ENCODE measurements at regions not wholly inside any gene's neighbourhood (a gene's known extent, or its start where the extent isn't known, plus 50 kb on each side); places are given as distances from the start of the nearest gene placed in this dataset.

DNA sequence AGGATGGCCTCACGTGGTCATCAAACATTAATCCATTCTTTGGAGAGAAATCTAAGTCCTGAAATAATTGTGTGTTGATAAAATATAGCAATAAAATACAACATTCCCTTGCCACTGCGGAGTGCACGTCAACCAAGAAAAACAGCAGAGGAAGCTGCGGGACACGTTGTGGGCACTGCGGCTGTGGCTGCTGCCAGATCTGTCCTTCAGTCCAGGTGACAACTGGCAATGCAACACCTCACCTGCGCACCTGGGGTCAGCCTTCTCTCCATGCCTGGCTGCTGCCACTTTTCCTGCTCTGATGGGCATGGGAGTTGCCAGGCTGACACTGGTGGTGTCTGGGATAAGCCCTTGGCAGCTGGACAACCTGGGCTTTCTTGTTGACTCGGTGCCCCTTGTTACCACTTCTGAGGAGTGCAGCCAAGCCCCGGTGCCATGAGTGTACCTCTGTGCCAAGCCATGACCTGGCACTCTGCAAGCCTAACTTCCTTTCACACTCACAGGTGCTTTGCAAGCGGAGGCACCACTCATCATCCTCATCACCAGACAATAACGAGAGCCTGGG, 251.6 kb upstream of the TSHZ3 start:
- no peak for DNase-seq (ENCODE audit: low spot score)

DNA sequence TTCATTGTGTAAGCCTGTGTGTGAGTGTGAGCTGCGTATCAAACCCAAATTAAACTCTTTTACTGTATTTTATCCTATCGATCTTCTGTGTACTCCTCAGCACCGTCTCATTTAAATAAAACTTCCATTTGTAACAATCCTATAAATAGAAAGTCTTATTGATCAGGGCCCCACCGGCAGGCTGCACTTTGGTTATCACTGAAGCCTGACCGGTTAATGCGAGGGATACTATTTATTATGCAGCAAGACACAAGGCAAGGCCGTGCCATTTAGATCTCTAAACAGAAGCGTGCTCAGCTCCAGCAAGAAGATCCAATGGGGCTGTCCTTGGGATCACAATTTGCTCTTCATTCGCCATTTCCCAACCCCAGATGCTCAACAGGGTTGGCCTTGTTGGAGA, 252.6 kb upstream of the TSHZ3 start:
- DNase-seq (ENCODE audit: low spot score), result no peak

DNA sequence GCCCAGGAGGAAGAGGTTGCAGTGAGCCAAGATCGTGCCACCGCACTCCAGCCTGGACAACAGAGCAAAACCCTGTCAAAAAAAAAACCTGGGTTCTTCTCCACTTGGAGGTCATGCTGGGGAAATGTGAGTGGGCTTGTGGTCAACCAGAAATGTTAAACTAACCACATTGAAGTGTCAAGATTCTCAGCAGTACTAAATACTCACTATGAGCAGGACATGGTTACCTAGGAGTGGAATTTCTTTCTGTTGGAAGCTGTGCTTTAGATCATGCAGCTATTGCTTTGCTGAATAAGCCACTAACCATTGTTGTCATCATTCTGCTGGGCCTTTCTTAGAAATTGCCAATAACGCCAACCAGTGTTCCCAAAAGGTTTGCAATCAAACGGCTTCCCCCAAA, 253.3 kb upstream of the TSHZ3 start:
- no peak for DNase-seq (ENCODE audit: low spot score)

DNA sequence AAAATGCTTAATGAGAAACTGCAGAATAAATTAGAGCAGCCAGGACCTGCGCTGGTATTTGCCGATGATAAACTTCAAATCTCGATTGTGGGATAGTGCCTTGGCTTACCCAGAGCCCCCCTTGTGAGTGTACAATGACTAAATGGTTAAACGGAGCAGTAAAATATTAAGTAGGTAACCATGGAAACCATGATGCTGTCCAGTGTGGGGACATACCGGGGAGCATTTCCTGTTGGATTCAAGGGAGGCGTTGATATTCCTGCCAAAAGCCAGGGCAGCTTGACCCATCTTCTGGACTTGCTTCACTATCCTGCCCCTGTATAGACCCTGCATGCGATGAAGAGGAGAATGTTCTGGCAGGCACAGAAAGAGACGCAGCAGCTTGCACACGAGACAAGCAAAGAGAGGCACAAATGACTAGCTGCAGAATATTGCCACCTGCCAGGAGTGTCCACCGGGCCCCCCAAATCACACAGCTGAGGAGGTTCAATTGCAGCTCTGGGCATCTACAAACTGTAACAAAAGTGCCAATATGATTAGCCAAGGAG, 255.3 kb upstream of the TSHZ3 start:
- DNase-seq (ENCODE audit: low spot score), result no peak

DNA sequence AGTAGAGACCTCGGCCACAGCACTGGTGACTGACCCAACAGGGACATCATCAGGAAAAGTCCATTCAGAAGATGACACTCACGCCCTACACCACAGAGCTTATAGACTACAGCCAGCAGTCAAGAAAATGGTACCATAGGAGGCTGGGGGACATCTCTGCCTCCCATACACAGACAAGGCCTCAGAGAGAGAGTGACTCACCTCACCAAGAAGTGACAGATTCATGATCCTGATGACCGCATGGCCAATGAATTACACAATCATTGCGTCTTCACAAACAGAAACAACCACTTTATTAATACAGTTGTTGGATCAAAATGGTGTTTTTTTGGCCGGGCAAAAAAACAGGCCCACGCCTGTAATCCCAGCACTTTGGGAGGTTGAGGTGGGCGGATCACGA, 260.8 kb upstream of the TSHZ3 start:
- DNase-seq (ENCODE audit: low spot score), result no peak

DNA sequence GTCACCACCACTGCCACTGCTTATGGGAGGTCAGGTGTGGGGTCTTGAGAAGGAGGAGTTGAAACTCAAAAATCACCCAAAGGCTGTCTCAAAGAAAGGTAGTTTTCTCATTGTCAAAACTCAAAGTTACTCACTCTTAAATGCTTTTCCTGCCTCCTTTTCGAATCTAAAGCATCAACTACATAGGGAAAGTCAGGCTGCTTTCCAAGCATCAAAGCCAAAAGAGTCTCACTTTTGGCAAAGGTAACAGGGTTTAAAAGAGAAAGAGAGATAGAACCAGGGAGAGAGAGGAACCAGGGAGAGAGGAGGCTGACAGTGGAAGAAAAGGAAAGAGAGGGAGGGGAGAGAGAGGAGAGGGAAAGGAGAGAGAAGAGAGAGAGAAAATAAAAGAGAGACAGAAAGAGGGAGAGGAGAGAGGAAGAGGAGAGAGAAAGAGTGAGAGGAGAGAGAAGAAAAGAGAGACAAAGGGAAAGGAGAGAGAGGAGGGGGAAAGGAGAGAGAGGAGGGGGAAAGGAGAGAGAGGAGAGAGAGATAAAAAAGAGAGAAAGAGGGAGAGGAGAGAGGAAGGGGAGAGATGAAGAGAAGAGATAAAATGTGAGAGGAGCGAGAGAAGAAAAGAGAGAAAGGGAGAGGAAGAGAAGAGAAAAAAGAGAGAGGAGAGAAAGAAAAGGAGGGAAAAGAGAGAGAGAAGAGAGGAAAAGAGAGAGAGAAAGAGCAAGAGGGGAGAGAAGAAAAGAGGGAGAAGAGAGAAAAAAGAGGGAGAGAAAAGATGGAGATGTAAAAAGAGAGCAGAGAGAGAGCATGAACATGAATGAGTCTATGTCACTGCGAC, 262.0 kb upstream of the TSHZ3 start:
- no peak for DNase-seq (ENCODE audit: low spot score)

DNA sequence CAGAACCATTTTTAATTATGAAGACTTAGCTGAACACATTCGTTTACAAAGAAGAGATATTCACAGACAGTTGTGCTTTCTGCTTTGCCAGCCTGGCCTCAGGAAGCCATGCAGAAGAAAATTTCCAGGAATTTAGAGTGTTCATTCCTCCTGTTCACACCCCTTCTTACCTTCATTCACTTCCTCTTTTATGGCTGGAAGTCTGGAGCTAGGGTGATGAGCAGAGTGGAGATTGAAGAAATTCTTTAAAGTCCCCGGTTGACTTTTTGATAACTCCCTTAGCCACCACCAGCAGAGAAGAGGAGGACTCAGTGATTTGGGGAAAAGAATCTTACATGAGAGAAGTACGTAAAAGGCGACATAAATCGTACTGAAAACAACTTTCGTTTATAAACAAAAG, 263.6 kb upstream of the TSHZ3 start:
- DNase-seq (ENCODE audit: low spot score), result no peak

DNA sequence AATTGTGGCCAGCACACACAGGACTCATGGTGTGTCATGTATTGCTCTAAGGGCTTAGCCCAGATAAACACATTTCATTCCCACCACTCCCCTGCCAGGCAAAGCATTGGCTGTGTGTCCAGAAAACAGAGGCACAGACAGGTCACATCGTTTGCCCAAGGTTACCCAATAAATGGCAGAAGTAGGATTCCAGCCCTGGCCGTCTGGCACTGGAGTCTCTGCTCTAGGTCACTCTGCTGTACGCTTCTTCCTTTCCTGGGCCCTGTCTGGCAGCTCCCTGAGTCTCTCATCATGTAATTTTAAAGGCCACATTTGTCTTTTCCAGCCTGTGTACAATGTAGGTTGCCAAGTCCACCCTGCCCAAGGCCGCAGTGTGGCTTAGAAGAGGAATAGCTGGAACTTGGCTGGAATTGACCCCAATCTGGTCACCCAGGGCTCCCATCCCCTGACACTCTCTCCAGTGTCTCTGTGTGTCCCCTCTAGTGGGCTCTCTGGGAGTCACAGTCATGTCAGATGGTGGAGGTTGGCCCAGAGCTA, 264.5 kb upstream of the TSHZ3 start:
- no peak for DNase-seq (ENCODE audit: low spot score)

DNA sequence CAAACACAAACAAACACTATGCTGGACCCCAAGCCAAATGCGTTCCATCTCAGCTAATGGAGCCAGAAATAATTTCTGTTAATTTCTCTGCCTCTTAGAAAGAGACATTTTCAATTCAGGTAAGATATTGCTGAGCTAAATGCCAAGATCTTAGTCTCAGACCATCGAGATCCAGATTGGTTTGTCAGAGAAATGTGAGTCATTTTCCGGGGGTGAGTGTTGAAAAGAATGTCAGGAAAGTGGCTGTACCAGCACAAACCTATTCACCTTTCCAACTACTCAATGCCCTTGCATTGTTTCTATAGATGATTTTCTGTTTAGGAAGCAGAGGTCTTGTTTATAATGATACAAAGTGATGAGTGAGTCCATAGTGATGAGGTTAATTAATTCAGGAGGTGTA, 266.8 kb upstream of the TSHZ3 start:
- DNase-seq (ENCODE audit: low spot score), result no peak

DNA sequence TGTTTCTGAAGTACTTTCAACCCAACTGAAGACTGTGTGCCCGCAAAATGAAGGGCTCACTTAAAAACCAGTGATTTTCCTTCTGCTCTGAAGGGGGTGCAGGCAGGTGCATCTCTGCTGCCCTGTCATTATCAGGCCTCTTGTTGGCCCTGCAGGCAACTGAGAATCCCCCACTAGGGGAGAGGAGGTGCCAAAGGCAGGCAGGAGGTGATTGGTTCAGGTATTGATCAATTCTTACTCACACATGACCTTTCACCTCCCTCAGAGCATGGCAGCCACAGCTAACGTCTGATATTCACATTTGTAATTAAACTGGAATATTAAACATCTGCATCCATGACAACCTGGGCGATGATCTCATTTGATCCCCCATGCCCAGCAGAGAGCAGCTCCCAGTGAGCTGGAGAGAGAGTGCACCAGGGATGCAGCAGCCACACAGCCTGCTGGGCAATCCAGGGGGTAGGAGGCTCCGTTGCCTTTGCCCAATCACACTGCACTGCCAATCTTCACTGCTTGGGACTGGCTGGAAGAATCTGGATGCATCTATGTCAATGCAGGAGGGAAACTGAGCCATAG, 267.9 kb upstream of the TSHZ3 start:
- no peak for DNase-seq (ENCODE audit: low spot score)

DNA sequence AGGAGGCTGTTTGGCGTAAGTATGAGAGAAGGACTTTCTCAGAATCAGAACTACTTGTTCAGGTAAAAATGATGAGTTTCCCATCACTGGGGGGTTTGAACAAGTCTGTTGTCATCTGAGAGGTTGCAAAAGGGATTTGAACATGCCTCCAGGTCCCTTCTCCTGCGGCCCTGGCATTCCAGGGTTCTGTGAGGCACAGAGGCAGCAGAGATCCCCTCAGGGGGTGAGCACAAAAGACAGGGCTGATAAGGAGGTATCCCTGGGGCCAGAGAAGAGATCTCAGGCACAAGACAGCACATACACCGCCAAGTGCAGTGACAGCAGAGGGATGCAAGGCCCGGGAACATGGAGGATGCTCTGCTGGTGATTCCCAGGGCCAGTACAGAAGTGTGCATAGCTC, 275.8 kb upstream of the TSHZ3 start:
- no peak for DNase-seq (ENCODE audit: low spot score)

DNA sequence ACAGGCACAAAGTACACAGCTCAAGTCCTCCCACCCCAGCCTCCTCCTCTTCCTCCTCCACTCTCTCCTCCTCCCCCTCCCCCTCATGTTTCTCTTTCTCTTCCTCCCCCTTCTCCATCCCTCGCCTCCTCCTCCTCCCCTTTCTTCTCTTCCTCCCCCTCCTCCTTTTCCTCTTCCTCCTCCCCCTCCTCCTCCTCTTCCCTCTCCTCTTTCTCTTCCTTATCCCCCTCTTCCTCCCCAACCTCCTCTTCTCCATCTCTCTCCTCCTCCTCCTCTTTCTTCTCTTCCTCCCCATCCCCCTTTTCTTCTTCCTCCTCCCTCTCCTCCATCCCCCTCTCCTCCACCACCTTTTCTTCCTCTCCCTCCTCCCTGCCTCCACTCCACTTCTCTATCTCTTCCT, 276.3 kb upstream of the TSHZ3 start:
- DNase-seq (ENCODE audit: low spot score), result no peak

DNA sequence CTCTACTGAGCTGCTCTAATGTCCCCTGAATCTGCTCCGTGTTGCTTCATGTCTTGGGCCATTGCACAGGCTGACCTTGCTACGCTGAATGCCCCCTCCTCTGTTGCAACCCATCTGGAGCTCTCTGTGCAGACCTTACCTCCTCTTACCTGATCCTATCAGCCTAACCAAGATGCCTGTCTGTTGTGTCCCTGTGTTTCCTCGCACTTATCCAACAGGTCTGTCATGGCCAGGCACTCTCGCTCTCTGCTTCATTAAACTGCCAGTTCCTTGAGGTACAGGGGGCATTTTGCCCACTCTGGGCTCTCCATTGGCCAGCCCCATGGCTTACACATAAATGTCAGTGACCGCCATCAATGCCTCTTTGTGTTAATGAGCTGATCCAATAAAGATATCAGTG, 277.7 kb upstream of the TSHZ3 start:
- DNase-seq (ENCODE audit: low spot score), result no peak

DNA sequence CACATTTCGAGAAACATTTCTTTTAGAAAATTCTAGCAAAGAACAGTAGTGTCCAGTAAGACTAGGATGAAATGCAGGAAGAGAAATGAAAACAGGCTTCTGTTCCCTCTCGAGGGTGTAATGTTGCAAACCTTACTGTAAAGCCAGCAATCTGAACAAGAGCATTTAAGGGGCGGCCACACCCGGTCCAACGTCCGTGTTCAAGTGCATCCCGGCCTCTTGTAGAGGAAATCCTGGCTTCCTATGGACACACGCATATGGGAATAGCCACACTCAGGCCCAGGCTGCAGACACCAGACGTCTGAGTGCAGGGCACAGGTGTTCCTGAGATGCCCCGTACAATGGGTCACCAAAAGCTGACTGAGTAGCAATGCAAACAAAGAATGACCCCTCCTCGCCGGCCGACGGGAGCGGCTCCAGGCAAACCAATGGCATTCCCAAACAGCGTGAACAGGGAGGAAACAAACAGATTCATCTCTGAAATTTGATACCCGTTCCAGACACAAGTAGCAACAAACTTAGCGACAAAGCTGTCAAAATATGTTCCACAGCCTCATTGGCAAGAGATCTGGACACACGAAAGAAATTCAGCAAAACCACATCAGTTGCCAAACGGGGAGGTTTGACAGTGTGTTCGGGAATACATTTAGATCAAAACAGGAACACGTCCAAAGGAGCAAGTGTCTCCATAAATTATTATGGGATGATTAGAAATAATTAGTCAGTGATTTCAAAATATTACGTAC, 278.6 kb upstream of the TSHZ3 start:
- DNase-seq (ENCODE audit: low spot score), result no peak

DNA sequence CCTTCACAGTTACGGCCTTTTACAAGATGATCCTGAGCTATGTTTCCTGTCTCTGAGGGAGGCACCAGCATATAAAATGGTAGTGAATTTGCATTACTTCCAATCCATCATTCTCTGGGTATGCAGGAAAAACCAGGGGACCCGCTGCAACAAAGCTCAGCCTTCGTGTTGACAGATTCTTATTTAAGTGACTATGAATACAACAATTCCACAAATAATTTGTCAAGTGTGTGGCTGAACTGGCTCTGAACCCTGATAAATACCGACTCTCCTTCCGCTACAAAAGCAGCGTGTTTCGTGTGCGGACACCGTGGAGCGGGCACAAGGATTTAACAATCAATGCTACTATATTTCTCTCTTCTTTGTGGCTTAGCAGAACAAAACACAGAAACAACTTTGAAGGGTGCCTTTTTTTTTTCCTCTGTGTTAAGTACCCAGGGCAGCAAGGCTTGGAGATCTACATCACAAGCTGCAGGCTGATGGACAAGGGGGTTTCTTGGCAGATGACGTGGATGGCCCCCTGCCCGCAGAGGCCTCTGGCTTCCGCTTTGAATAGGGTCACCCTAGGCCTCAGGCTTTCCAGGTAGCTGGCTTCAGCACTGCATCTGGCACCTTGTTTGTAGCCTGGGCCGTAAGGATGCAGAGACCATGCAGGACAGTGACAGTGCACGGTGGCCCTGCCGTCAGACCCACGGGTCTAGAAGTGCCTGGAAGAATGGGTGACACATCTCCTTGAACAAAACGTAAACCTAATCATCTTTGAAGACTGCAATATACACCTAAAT, 280.5 kb upstream of the TSHZ3 start:
- no peak for DNase-seq (ENCODE audit: low spot score)

DNA sequence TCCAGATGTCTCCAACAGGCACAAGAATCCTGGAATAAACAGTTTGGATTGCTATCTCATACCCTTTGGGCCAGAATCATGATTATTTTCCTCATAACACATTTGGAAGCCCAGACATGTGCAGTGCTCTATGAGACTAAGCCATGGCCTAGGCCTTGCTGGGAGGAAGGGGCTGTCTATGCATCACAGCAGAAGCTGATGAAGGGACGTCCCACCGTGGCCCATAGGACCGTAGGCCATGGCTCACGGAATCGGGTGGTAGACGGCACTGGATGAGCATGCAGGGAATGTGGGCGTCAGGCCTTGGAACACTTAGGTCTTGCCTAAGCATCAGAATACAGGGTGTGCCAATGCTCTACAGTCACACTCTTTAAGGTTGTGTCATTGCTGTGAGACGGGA, 283.8 kb upstream of the TSHZ3 start:
- DNase-seq (ENCODE audit: low spot score), result no peak

DNA sequence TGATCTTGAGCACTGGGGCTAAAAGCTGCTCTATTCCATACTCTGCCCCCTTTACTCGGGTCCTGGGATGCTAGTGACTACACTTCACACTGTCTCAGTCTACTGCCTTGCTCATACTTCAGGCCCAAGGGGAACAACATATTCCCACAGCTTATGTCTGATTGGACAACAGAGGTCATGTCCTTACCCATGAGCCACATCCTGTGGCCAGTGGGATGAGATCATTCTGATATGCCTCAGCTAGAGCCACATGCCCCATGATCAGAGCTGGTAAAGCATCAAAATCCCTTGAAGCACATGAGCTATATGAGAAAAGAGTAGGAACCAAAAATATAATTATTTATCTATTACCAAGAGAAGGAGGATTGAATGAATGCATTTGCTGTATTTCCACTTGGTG, 290.1 kb upstream of the TSHZ3 start:
- DNase-seq (ENCODE audit: low spot score), result no peak

DNA sequence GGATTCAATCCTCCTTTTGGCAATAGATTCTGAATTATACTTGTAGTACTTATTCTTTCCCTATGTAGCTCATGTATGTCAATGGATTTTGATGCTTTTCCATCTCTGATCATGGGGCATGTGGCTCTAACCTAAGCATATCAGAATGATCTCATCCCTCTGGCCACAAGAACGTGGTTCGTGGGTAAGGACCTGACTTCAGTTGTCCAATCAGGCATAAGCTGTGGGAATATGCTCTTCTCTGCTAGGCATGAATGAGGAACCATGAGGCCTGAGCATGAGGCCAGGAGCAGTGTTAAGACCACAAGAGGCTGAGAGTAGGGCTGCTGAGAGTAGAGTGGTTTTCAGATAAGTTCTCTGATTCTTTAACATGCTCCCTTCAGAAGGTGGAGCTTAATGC, 292.4 kb upstream of the TSHZ3 start:
- no peak for DNase-seq (ENCODE audit: low spot score)

DNA sequence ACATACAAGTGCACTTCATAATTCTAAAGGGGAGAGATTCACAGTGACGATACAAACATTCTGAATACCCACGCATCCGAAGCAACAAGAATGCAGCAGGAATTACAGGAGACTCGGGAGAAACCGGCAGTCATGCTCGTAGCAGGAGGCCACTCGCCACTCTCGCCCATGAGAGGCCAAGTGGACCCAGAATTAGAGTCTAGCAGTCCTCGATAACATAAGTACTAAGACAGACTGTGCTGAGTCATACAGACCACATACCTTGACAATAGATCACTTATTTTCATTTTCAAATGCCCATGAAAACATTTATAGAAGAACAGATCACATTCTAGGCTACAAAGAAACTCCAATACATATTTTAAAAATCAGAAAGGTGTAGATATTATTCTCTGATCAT, 299.1 kb upstream of the TSHZ3 start:
- DNase-seq (ENCODE audit: low spot score), result no peak

DNA sequence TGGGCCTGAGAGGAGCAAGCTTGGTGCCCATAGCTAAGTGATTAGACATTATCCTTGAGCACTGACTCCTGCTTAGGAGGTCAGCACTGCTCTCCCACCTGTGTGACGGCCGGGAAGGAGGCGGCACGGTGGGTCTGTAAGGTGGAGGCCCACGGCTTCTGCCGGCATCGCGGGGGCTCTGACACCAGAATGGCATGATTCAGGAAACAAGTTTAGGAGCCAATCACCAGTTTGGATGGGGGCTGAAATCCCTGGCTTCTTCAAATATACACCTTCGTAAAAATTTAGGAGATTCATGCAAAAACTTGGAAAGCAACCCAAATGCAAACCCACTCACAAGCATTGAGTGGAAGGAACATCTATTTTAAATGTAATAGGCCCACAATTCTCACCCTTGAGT, 307.3 kb upstream of the TSHZ3 start:
- DNase-seq (ENCODE audit: low spot score), result no peak

Data from ureter (tissue), 1 donor.